GM23338 (cell line): ENCODE measurements at regions not wholly inside any gene's neighbourhood (a gene's known extent, or its start where the extent isn't known, plus 50 kb on each side); places are given as distances from the start of the nearest gene placed in this dataset.

Source experiments
- CREB1 ChIP-seq: fragments of 250-450 bp; sonication (Bioruptor Pico); IDR thresholded peaks from 2 replicates; pipeline ENCODE4 v1.5.0; 2020; ENCODE audit warnings: low read depth, mild to moderate bottlenecking, moderate library complexity
- CTCF ChIP-seq, 2 experiments: fragments of 200-600 bp in 1 of 2; sonication (generic) in 1 of 2; conservative IDR thresholded peaks; 2 replicates each; pipeline versions ENCODE4 v1.5.1 to v1.6.1; 2016 to 2017; ENCODE audit warnings: antibody characterized with exemption in 2 of 2, low read depth in 2 of 2, mild to moderate bottlenecking in 2 of 2, moderate library complexity in 1 of 2
- EZH2 ChIP-seq: fragments of 200-600 bp; sonication (generic); IDR thresholded peaks from one replicate; pipeline ENCODE4 v1.8.0; 2017; ENCODE audit warnings: antibody characterized with exemption, mild to moderate bottlenecking, low read depth; ENCODE audit not compliant: unreplicated experiment
- EZH2phosphoT487 ChIP-seq: fragments of 200-600 bp; sonication (generic); IDR thresholded peaks from one replicate; pipeline ENCODE4 v1.8.1; 2018; ENCODE audit warnings: antibody characterized with exemption; ENCODE audit not compliant: unreplicated experiment
- NANOG ChIP-seq: IDR thresholded peaks from 2 replicates; pipeline ENCODE4 v1.6.1; 2016; ENCODE audit warnings: antibody characterized with exemption, borderline replicate concordance
- POLR2AphosphoS5 ChIP-seq: IDR thresholded peaks from 2 replicates; pipeline ENCODE4 v1.6.1; 2016; ENCODE audit warnings: antibody characterized with exemption, low read depth
- STAT1 ChIP-seq: IDR thresholded peaks from one replicate; pipeline ENCODE4 v1.6.1; 2016; ENCODE audit warnings: antibody characterized with exemption; ENCODE audit not compliant: unreplicated experiment

GRCh38 chr10:44042075-44042770 lies 342.7 kb downstream of the CXCL12 start:
- no peak for TF ChIP-seq CTCF (conservative IDR thresholded peaks at IDR 0.05; ENCODE audit: low read depth in 2 of 2)
- TF ChIP-seq CREB1 (CRISPR knock-in tag) = no peak
- TF ChIP-seq EZH2phosphoT487 = no peak
- TF ChIP-seq EZH2 = no peak
- no peak for TF ChIP-seq NANOG
- TF ChIP-seq POLR2AphosphoS5 = no peak
- no peak for TF ChIP-seq STAT1
